NK-92 treated with Interleukin-12 subunit alpha and Interleukin-12 subunit beta, amount 100 ng/mL, for 24 hours (cell line): ENCODE measurements at regions not wholly inside any gene's neighbourhood (a gene's known extent, or its start where the extent isn't known, plus 50 kb on each side); places are given as distances from the start of the nearest gene placed in this dataset.

Experiments used
- DNase-seq: peaks from one replicate; lab custom pipeline; 2025; lab: John Stamatoyannopoulos, UW

DNA sequence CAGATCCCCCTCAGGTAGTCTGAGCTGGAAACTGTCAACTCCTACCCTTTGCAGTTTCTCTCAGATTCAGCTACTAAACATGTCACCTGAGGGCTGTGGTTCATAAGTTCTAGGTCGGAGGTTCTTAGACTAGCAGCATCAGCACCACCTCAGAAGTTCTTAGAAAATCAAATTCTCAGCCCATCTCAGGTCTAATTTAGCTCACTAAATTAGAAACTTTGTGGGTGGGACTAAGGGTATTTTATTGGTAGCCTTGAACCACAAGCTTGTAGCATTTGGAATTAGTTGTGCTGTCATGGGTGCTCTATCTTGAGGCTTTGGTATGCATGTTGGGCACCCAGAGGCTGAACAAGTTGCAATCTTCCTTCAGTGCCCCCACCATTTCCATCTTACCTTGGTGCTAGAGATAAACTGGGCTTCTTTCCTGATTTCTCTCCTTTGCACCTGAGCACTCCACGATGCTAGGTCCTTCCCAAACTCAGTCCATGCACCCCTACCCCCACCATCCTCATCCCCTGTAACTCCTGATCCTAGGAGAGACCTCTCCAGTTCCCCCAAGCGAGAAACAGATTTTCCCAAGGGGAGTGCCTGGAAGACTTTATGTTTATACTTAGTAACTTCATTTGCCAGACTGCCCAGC, 54.2 kb downstream of the S1PR1 start:
- peak; percentile 31 for DNase-seq

DNA sequence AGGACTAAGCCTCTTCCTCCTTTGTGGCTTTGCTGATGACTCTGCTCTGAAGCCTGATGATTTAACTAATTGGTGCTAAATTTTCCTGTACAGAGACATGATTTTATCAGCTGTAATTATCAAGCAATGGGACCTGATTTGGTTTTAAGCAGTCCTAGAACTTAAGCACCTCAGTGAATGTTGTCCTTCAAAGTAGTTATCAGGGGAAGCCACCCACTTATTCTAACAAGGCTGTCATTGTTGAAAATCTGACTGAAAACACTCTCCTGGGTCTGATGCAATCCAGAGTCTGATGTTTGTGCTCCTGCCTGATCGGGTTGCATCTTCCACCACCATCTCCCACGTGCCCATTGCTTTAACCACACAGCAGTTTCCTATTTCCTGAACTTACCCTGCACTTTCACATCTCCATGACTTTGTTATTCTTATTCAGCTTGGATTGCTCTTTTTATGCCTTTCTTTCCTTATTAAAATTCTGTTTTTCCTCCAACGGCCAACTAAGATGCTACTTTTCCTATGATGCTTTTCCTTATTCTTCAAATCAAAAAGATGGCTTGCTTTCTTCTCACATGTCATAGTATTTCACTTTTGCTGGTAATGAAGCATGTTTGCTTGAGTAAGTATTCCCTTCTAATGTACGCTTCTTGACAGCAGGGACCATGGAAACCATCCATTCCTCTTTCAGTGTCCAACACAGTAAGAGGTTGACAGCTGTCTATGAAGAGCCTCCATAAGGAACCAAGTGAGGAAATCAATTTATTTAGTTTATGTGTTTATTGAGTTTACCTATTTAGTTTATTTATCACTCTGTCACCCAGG, 55.0 kb downstream of the S1PR1 start:
- peak; percentile 44 for DNase-seq

DNA sequence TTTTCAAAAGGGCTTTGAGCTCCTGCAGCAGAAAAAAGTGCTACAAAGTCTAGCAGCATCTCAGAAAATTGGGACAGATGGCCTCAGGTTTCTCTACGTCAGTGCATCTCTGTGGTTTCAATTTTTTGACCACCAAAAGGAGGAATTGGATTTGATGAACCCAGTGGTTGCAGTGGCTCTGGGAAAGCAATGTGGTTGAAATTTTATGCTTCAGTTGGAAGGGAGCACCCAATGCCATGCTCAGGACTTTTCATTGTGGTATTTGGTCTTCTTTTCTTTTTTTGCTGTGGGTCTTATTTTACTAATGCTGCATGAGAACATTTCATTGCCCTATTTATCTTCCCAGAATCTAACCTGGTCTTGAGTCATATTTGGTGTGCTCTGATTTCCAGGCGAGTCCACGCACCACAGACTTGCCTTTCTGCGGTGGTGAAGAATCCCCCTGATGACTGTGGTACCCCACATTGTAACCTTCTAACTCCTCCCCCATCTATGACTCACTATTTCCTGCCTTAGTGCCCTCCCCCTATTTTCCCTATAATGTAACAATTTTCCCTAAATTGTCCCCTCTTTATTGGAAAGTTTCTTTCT, 56.7 kb downstream of the S1PR1 start:
- DNase-seq, result peak; percentile 23

DNA sequence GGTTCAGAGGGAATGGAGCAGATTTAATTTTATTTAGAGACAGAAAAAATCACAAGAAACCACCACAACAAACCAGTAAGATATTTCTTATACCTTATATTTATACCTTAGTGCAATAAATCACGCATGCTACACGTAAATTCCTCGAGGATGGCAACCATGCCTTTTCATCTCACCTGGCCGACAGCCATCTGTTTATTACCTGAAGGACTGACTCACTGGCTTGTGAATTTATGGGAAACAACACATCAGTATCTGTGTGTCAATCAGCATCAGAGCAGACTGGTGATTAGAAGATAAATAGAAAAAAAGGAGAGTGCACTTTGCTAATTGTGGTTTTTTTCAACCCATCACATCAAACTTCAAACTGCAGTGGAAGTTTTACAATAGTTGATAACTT, 58.4 kb downstream of the S1PR1 start:
- no peak for DNase-seq

DNA sequence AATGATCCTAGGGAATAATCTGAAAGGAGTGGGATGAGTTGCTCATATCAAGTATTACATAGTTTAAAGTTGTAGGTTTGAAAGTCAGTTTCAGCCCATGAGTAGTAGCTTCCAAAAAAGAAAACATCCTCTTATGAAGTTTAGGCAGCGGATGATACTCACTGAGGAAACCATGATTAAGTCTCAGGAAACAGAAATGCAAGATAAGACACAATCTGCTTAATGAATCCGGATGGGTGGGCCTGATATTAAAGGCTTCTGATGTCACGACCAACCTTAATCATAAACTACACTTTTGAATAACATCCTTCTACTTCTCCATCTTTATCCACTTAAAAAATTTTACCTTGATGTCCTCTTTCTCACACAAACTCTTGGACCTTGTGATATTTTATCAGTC, 61.8 kb downstream of the S1PR1 start:
- no peak for DNase-seq

DNA sequence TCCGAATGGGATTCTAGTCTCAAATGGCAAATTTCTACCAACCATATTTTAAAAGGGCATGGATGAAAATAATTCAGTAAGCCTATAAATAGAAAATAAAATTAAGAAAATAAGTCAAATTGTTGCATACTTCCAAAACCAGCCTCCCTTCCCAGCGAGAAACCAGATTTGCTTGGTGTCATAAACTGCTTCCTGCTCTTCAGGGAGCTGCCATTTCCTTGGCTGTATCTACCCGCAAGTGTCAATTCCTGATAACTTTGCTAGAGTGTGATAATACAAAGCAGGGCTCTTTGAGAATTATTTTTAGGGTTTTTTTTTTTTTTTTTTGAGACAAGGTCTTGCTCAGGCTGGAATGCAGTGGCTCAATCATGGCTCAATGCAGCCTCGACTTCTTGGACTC, 62.3 kb downstream of the S1PR1 start:
- DNase-seq, result no peak

DNA sequence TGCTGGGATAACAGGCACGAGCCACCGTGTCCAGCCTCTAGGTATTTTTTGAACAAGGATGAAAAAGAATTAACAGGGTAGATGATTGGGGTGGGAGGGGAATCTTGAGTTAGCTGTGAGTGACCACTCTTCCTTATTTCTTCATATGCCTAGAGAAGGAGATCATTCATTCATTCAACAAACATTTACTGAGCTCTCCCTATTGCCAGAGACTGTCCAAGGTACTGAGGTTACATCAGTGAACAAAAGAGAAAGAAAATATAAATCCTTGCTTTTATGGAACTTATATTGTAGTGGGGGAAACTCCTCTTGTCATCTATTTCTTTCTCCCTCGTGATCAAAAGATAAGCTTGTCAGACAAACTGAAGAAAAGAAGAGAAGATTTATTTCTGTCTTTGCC, 62.9 kb downstream of the S1PR1 start:
- DNase-seq, result no peak

DNA sequence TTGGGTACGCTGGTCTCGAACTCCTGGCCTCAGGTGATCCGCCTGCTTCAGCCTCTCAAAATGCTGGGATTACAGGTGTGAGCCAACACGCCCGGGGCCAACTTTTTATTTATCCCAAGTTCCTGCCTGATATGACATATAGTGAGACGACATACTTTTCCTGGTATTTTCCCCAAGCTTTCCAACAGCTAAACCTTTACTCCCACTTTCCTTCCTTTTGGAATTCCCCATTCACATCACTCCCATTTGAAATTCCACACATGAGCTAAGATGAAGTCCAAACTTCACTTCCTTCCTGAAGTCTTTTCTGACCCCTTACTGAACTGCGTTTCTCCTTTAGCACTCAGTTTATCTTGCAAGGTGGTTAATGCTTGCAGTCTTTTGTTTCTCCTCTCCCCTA, 64.1 kb downstream of the S1PR1 start:
- no peak for DNase-seq

DNA sequence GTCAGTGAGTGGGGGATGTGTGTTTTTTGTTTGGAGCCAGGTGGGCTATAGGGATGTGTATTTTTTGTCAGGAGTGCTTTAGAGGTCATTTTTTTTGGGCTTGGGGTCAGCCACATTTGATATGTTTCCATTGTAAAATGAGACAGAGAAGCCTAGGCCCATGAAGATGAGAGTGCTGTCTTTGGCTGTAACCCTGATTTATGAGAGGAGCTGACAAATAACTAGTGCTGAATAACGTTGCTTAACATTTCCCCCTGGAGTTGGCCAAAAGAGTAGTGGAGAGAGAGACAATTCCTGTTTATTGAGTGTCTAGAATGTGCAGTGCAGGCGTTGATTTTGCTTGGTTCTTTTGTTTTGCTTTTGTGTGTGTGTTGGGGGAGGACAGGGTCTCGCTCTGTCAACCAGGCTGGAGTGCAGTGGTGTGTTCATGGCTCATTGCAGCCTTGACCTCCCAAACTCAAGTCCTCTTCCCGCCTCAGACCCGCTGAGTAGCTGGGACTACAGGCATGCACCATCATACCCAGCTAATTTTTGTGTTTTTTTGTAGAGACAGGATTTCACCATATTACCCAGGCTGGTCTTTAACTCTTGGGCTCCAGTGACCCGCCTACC, 64.7 kb downstream of the S1PR1 start:
- DNase-seq, result no peak

DNA sequence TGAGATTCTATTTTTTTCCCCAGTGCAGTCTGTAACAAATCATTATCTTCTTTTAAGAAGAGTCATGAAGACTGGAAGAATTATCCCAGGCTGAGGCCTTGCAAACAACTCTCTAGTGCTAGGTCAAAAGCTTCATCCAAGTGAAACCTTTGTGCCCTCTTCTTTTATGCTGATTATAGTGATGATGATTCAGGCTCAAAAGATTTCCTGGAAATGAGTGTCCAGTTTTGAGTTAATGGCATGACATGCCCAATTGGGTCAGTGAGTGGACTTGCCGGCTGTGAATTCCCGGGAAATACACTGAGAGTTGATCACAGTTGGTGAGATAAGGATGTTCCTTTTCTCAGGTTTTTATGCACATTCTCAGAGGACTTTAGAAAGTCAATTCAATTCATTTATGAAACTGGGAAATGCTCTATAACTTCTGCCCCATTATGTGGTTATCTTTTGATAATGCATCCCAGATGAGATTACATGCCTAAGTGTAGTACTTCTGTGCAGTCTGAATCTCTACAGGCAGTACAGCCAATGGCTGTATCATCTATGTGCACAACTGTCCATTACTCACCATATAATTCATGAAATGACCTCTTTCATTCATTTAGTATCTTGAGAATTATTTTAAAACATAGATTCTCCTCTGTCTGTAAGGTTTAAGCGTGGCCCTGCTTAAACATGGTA, 66.2 kb downstream of the S1PR1 start:
- DNase-seq, result no peak

DNA sequence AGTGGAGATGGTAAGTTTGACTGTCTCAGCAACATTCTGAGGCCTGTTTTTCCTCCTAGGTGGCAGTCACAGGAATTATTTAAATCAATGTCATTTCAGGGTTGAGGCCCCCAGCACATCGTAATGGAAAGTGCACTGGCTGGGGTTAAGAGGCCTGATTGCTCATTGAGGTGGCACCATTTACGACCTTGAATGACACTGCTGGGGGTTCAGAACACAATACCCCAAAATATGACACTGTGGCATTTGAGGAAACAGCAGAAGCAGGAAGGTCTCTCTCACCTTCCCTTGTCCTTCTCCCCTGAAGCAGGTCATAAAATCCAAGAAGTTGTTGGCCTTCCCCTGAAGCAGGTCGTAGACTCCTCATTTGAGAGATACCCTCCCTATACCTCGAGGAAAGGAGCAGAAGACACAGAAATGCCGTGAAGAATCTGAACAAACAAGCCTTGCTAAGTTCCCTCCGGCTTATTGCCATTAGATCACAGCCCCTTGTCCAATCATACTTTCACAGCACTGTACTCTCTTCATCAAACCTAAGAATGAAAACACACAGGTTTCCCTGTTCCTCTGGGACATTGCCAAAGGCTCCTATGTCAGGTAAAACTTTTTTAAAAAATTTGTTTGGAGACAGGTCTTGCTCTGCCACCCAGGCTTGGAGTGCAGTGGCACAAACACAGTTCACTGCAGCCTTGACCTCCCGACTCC, 71.3 kb downstream of the S1PR1 start:
- no peak for DNase-seq

DNA sequence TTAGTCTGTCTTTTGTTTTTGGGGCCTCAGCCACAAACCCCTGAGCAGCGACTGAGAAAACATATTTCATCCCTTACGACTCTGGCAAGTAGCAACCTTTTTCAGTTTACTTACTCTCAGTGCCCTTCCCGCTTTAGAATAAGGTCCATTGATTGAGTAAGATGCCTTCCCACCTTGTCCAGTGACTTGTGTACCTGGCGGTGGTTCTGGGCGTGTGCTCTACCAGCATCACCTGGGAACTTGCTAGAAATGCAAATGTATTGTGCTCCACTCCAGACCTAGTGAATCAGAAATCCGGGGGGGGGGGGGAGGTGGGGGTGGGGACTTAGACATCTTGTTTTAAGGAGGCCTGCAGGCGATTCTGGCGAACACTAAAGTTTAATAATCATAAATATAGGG, 72.1 kb downstream of the S1PR1 start:
- no peak for DNase-seq

DNA sequence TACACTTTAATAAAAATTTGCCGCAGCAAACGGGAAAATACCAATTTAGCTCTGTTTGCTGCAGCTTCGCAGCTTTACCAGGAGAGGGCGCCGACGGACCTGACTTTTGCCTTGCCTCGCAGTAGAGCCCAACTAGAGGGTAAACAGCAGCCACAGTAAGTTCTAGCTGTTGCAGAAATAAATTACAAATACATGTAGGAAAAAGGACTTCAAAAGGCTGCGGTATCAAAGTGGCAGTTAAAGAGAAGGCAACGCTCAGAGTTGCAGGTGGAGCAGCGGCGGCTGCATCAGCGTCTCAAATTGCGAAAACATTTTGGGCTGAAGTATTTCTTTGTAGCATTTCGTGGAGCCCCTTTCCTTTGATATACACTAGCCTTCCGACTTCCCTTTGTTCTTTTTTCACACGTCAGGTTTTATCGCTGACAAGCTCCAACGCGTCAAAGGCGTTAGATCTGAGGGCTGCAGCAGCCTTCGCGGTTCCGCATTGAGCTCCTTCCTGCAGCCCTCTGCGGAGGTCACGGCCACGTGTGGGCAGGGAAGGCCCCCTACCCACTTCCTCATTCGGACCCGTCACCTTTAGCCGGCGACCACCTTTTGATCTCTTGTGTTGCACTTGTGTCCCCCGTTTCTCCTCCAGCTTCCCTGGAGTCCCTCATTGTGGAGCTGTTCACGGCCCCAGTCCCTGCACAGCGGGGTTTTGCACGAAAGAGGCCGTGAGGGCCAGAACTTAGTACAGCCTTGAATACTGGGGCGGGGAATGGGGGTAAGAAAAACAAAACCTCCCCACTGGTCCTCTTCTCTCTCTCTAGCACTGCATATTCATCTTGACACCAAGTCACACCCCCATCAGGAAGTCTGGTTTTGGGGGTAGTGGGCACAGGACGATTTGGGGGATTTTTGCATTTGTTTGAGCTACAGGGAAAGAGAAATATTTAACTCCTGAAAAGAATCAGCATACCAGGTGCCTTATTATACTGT, 72.8 kb downstream of the S1PR1 start:
- peak; percentile 66 for DNase-seq

DNA sequence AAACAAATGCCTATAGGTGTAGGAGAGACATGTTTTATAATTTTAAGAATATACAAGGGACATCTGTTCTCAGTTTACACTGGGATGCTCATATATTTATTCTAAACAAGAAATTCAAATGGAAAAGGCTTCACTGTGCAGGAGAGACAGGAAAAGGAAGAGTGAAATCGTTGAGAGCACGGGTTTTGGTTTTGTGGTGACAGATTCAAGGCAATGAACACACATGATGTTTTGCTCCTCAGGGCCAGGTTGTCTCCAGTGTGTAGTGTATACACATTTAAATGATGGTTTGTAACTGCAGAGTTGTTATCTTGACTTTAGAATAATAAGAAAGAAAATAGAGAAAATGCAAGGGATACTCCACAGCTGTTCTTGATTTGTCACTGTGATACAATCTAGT, 73.7 kb downstream of the S1PR1 start:
- no peak for DNase-seq

DNA sequence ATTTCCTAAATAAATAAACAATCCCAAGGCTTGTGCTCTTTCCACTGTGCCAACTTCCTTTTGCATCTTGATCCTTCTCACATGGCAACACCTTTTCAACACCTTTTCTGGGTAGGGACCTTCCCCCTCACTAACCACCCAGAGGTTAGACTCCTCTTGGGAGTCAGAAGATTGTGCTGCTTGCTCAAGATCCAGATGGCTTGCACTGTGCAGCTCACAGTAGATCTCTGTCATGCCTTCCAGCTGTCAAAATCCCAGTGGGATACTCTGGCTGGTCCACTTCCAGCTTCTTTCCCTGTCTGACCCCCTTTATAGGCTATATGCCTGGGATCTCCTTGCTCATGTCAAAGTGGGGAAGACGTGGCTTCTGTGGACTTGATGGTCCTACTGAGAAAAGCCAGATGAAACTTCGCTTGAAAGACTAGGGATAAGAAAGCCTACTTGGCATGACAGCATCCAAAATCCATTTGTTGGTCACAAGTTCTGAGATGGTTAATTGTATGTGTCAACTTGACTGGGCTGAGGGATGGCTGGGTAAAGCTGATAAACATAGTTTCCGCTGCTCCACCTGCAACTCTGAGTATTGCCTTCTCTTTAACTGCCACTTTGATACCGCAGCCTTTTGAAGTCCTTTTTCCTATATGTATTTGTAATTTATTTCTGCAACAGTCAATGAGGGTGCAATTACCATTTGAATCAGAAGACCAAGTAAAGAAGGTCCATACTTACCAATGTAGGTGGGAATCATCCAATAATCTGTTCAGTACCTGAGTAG, 74.5 kb downstream of the S1PR1 start:
- DNase-seq, result no peak

DNA sequence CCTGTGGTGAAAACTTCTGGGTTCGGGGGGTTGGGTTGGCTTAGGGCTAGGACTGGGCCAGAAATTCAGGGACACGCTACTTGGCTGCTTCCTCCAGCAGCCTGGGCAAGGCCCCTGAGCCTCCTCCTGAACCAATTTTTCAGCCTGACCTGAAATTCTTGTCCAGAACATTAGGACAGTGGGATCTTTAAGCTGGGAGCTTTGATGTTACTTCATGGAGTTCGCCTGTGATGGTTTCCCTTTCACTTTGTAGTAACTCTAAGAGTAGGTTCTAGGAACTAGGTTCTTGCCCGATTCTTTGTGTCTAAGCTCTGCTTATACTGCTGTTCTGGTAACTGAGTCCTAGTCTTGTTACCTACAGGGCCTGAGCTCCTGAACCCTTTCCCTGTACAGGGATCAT, 75.3 kb downstream of the S1PR1 start:
- no peak for DNase-seq

DNA sequence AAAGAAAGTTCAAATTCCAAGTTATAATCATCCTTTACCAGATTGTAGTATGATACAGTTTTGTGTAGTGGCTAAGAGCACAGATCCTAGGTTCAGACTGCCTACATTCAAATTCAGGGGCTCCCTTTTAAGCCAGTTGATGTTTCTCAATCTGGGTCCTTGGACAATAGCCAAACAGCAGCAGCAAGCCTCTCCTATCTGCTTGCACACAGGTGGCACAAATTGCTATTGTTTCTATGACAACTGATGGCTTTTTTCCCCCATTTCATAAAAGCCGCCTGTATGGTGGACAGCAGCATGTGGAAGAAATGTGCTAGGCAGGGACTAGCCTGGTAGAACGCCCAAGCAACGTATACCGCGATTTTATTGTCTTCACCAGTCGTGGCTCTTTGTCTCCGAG, 76.5 kb downstream of the S1PR1 start:
- DNase-seq, result no peak

DNA sequence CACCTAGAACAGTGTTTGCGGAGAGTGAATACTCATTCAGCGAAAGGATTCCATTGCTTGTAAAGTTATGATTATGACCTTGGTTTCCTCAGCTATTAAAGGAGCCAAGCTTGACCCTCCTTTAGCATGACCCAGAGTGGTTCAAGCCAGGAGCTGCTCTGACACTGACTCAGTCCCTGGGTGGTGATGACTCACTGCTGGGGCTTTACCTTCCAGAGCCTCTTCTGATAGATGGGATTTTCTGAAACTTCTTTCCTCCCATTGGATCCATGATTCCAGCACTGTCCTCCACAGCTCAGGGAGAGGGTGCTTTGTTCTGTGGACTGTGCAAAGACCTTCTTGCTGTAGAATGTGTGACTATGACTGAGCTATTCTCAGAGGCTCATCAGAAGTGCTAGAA, 77.4 kb downstream of the S1PR1 start:
- DNase-seq, result peak; percentile 38

DNA sequence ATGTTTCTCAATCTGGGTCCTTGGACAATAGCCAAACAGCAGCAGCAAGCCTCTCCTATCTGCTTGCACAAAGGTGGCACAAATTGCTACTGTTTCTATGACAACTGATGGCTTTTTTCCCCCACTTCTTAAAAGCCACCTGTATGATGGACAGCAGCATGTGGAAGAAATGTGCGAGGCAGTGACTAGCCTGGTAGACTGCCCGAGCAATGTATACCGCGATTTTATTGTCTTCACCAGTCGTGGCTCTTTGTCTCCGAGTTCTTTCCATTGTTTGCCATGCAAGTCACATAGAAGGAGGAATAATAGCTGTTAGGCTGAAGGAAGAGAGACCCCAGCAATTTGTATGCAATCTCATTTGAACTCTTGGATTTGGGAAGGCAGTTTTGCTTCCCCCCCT, 79.4 kb downstream of the S1PR1 start:
- DNase-seq, result no peak

DNA sequence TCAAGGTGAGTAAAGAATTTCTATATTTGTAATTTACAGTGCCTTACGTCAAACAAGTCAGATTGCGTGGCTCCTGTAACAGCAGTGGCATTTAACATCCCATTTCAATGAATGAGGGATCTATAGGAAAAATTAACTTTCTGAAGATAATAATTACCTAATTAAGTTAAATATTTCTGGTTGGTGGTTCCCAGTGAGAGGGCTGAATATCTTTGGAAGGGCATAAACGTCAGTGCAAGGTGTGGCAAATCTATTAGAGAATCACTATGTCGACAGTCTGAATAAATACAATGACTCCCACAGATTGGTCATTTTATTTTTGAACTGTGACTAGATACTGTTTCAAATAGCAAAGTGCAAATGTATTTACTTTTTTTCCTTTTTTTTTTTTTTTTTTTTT, 80.0 kb downstream of the S1PR1 start:
- no peak for DNase-seq
